ENCODE measurements at regions not wholly inside any gene's neighbourhood (a gene's known extent, or its start where the extent isn't known, plus 50 kb on each side); places are given as distances from the start of the nearest gene placed in this dataset.

DNA sequence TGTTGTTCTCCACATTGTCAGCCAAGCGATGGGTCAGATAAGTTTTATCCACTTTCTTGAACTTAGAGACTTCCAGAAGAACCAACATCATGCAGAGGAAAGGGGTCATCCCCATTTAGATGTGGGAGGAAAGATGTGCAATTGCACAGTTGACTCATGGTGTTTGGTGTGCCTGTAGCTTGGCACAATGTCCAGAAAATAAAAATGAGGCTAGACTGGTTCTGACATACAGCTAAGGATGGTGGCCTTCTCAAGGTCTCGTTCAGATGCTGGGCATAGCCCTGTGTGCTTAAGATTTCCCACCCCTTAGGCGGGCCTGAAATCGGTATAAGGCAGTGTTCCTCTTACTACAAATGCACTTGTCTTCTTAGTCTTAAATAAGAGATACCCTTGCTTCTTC, 101.1 kb downstream of the PCDH7 start:
- no peaks in the 10 kb centered on the region for H3K4me1 Mint-ChIP-seq (ENCODE audit: low read depth, unreplicated experiment)
- BruUV-seq (replicated peaks): no TSS peak
- no peak overlapping the region for H3K27ac Mint-ChIP-seq (ENCODE audit: unreplicated experiment)
- H3K36me3 Mint-ChIP-seq (ENCODE audit: insufficient read depth, unreplicated experiment): no peaks in the 10 kb centered on the region
- intact Hi-C loops (cut with micrococcal nuclease; ENCODE audit: unreplicated experiment): no loop called here
- H3K4me3 Mint-ChIP-seq (ENCODE audit: low read depth, unreplicated experiment): no peak overlapping the region
- H3K27me3 Mint-ChIP-seq (ENCODE audit: unreplicated experiment): no peaks in the 10 kb centered on the region
- no peaks in the 10 kb centered on the region for H3K9me3 Mint-ChIP-seq (ENCODE audit: low read depth, unreplicated experiment)
- CTCF ChIA-PET: no interaction called here
- no peak for DNase-seq
- TF ChIP-seq, protein P1, sequence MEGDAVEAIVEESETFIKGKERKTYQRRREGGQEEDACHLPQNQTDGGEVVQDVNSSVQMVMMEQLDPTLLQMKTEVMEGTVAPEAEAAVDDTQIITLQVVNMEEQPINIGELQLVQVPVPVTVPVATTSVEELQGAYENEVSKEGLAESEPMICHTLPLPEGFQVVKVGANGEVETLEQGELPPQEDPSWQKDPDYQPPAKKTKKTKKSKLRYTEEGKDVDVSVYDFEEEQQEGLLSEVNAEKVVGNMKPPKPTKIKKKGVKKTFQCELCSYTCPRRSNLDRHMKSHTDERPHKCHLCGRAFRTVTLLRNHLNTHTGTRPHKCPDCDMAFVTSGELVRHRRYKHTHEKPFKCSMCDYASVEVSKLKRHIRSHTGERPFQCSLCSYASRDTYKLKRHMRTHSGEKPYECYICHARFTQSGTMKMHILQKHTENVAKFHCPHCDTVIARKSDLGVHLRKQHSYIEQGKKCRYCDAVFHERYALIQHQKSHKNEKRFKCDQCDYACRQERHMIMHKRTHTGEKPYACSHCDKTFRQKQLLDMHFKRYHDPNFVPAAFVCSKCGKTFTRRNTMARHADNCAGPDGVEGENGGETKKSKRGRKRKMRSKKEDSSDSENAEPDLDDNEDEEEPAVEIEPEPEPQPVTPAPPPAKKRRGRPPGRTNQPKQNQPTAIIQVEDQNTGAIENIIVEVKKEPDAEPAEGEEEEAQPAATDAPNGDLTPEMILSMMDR (IDR thresholded peaks at IDR 0.05; ENCODE audit: unreplicated experiment): no peak

DNA sequence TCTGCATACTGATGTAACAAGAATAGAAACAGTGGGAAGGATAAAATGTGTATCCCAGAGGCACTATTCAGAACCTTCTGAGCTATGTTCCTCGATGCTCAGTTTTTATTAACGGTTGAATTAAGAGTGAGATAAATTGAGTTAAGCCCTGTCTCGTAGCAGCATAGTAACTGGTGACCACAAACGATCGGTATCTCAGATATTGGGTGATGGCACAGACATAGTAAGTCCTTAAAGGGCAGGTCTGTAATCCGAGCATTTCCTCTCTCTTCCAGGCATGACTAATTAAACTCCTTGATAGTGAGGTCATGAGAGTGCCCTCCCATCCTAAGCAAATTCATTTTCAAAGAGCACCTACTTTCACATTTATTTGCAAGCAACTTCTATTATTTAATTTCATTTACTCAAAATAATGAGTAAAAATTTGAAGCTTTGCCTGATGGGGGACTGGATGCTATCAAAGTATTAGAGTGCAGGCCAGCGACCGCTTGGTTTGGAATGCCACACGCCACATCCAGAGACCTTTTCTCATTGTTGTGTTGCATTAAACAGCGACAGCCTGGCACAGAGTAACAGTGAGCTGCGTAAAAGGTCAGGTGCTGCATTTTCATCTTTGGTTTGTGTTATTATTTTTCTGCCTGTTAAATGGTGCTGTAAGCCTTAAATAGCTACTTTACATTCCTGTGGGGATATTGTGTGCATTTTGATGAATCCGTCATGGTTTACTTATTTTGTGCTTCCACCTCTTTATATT, 101.9 kb downstream of the PCDH7 start:
- intact Hi-C loops (cut with micrococcal nuclease; ENCODE audit: unreplicated experiment): no loop called here
- H3K27ac Mint-ChIP-seq (ENCODE audit: unreplicated experiment): no peak overlapping the region
- H3K9me3 Mint-ChIP-seq (ENCODE audit: low read depth, unreplicated experiment): no peaks in the 10 kb centered on the region
- H3K27me3 Mint-ChIP-seq (ENCODE audit: unreplicated experiment): no peaks in the 10 kb centered on the region
- H3K4me3 Mint-ChIP-seq (ENCODE audit: low read depth, unreplicated experiment): no peak overlapping the region
- H3K36me3 Mint-ChIP-seq (ENCODE audit: insufficient read depth, unreplicated experiment): no peaks in the 10 kb centered on the region
- no peaks in the 10 kb centered on the region for H3K4me1 Mint-ChIP-seq (ENCODE audit: low read depth, unreplicated experiment)
- TF ChIP-seq, protein P1 (IDR thresholded peaks at IDR 0.05; ENCODE audit: unreplicated experiment): no peak
- DNase-seq: no peak
- CTCF ChIA-PET: interaction anchor here (0.7 kb wide), 1 partner anchor 555 kb away, joined by 3 read pairs; no protein-coding TSS in a partner anchor
- BruUV-seq (replicated peaks): no TSS peak

DNA sequence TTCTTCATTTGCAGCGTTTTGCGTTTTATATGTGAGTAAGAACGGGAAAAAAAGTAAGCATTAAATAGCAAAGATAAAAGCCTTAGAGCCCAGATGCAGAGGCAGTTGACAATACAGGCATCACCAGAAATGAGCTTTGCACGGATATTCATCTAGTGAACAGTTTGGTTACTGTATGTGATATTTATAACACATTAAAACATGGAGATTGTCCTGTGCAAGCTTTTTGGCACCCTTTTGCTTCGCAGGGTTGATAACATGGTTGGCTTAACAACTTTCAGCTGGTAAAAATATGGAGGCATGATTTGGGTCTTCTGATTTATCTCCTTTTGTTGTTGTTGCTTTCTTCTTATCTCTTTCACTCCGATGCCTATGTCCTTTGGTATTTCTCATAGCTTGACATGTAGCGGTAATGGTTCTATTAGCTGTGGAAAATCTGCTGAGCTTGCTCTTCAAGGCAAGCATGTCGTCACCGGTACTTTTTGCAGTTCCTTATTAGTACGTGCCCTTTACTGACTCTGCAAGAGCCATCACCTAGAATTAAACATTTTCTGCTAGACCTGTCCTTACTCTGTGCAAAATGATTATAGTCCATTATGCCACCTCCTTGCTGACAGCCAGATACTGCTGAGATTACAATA, 102.9 kb downstream of the PCDH7 start:
- TF ChIP-seq, protein P1 (IDR thresholded peaks at IDR 0.05; ENCODE audit: unreplicated experiment): no peak
- DNase-seq: no peak
- intact Hi-C loops (cut with micrococcal nuclease; ENCODE audit: unreplicated experiment): no loop called here
- H3K27me3 Mint-ChIP-seq (ENCODE audit: unreplicated experiment): no peaks in the 10 kb centered on the region
- no peaks in the 10 kb centered on the region for H3K36me3 Mint-ChIP-seq (ENCODE audit: insufficient read depth, unreplicated experiment)
- H3K9me3 Mint-ChIP-seq (ENCODE audit: low read depth, unreplicated experiment): no peaks in the 10 kb centered on the region
- no peaks in the 10 kb centered on the region for H3K4me1 Mint-ChIP-seq (ENCODE audit: low read depth, unreplicated experiment)
- no peak overlapping the region for H3K27ac Mint-ChIP-seq (ENCODE audit: unreplicated experiment)
- no TSS peak for BruUV-seq (replicated peaks)
- CTCF ChIA-PET: no interaction called here
- no peak overlapping the region for H3K4me3 Mint-ChIP-seq (ENCODE audit: low read depth, unreplicated experiment)

DNA sequence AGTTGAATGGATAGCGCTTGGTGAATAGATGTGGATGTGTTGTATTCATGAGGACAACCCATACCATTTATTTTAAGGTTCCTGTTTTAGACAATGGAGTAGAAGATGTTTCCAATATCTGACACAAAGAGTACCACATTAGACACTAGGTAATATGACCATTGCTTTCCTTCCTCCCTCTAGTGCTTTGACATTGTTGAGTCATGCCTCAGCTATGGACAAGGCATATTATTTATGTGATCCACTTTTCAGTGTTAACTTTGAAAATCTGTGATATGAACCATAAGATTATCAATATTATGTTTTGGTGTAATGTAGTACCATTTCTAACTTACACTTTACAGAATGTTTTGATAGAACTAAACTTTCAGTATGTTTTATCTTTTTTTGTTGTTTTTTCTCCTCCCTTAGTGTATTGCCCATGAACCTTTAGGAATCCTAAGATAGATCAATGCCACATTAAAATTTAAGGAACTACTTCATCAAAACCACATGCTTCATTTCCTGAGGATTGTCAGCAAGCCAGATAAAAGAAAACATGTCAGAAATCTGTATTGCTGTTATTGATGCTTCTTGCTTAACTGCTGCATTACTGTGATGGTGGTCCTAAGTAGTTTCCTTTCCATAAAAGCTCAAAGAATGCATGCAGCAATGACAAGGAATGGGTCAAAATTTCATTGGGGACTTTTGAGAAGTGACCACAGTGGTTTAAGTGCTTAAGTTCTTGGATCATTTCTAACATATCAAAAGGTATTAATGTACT, 105.0 kb downstream of the PCDH7 start:
- Mint-ChIP-seq H3K4me1 (ENCODE audit: low read depth, unreplicated experiment) (no peaks in the 10 kb centered on the region), H3K4me3 (ENCODE audit: low read depth, unreplicated experiment) (no peak overlapping the region), H3K9me3 (ENCODE audit: low read depth, unreplicated experiment) (no peaks in the 10 kb centered on the region), H3K27me3 (ENCODE audit: unreplicated experiment) (no peaks in the 10 kb centered on the region), H3K36me3 (ENCODE audit: insufficient read depth, unreplicated experiment) (no peaks in the 10 kb centered on the region), H3K27ac (ENCODE audit: unreplicated experiment) (no peak overlapping the region)
- no TSS peak for BruUV-seq (replicated peaks)
- CTCF ChIA-PET: no interaction called here
- intact Hi-C loops (cut with micrococcal nuclease; ENCODE audit: unreplicated experiment): no loop called here
- DNase-seq: no peak
- TF ChIP-seq, protein P1 (IDR thresholded peaks at IDR 0.05; ENCODE audit: unreplicated experiment): no peak

Data from Calu3 (cell line).